Esophagus squamous epithelium (tissue), 4 donors: ENCODE measurements at regions not wholly inside any gene's neighbourhood (a gene's known extent, or its start where the extent isn't known, plus 50 kb on each side); places are given as distances from the start of the nearest gene placed in this dataset.

Experiments used
- CTCF ChIP-seq, 6 experiments: fragments of 450-650 bp in 4 of 6; fragments of 200-600 bp in 2 of 6; sonication (generic) in 2 of 6; IDR thresholded peaks; one replicate each; pipeline ENCODE4 v1.5.1; 2016 to 2019; ENCODE audit warnings: antibody characterized with exemption in 6 of 6, mild to moderate bottlenecking in 4 of 6, moderate library complexity in 4 of 6
- POLR2A ChIP-seq, 4 donors: fragments of 450-650 bp; IDR thresholded peaks; one replicate each; pipeline ENCODE4 v1.6.1; 2017; ENCODE audit warnings: antibody characterized with exemption in 4 of 4, mild to moderate bottlenecking in 4 of 4, moderate library complexity in 3 of 4

DNA sequence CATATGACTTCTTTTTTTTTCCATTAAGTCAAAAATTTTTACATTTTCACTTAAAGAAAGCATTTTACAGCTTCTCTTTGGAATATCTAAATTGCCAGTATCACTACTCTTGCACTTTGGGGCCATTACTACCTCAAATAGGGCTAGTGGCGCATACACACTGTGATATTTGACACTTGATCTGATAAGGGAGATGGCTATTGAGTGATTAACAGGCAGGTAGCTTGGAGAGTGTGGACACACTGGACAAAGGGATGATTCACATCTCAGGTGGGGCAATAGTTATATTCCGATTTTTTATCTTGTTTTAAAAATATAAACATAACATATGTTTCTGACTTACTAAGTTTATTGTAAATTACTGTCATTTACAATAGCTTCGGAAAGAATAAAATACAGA is 2219.9 kb downstream of the LRRC4C start:
- TF ChIP-seq CTCF (IDR thresholded peaks at IDR 0.05) (no peak), POLR2A (IDR thresholded peaks at IDR 0.05) (no peak)
